ENCODE measurements at regions not wholly inside any gene's neighbourhood (a gene's known extent, or its start where the extent isn't known, plus 50 kb on each side); places are given as distances from the start of the nearest gene placed in this dataset.

DNA sequence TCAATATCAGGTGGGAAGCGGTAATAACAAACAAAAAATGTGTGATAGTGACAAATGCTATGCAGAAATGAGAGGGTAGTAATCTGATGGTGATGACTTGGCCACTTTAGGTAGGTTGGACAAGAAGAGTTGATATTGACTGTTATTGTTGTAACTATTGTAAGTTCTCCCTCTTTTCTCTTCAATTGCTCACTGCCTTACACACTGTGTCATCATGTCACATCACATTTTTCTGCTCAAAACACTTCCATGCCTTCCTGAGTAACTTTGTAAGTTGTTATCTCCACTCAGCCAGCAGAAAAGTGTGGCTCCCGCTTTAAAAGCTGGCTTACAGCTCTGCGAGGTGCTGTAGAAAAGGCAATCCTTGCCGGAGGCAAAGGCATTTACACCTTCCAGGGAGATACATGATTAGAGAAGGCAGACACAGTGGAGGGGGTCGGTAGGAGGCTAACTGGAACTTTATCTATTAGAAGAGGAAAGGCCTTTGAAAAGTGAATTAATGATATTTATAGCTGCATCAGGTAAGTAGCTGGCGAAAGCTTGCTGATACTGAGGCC lies 85.2 kb upstream of the CLINT1 start:
- TF ChIP-seq, protein P1, sequence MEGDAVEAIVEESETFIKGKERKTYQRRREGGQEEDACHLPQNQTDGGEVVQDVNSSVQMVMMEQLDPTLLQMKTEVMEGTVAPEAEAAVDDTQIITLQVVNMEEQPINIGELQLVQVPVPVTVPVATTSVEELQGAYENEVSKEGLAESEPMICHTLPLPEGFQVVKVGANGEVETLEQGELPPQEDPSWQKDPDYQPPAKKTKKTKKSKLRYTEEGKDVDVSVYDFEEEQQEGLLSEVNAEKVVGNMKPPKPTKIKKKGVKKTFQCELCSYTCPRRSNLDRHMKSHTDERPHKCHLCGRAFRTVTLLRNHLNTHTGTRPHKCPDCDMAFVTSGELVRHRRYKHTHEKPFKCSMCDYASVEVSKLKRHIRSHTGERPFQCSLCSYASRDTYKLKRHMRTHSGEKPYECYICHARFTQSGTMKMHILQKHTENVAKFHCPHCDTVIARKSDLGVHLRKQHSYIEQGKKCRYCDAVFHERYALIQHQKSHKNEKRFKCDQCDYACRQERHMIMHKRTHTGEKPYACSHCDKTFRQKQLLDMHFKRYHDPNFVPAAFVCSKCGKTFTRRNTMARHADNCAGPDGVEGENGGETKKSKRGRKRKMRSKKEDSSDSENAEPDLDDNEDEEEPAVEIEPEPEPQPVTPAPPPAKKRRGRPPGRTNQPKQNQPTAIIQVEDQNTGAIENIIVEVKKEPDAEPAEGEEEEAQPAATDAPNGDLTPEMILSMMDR (IDR thresholded peaks at IDR 0.05; ENCODE audit: low read length), result no peak
- TF ChIP-seq EZH2 (optimal IDR thresholded peaks at IDR 0.05; ENCODE audit: low read depth, low read length), result no peak
- TF ChIP-seq EZH2phosphoT487 (IDR thresholded peaks at IDR 0.05; ENCODE audit: low read length), result no peak

Data from MM.1S (cell line).